Endothelial cell of umbilical vein (primary cell): ENCODE measurements at regions not wholly inside any gene's neighbourhood (a gene's known extent, or its start where the extent isn't known, plus 50 kb on each side); places are given as distances from the start of the nearest gene placed in this dataset.
A peak's percentile ranks its signal among the peaks of the same experiment; 100 is the strongest.

Experiments used
- BruUV-seq: library from RNA; stranded (reverse); fragments of 400-500 nt; replicated peaks from 2 replicates; lab custom pipeline; 2021; lab: Mats Ljungman, UMichigan
- CTCF ChIA-PET: fragments of 300-600, 350-600 bp; sonication (Branson Sonifier 250); formaldehyde crosslinking; loops from one replicate; lab custom pipeline; 2021; ENCODE audit warnings: antibody characterized with exemption, inconsistent platforms; lab: Charles Lee
- POLR2A ChIA-PET: fragments of 300-600, 350-600 bp; sonication (Branson Sonifier 250); formaldehyde crosslinking; loops from one replicate; lab custom pipeline; 2021; ENCODE audit warnings: antibody characterized with exemption, inconsistent platforms; lab: Charles Lee
- DNase-seq: peaks from one replicate; pipeline ENCODE4 v3.0.0-alpha.2; 2011; ENCODE audit warnings: low read depth, low spot score
- FAIRE-seq: peaks from 2 replicates; lab custom pipeline; 2011; peaks lifted over from hg19 to GRCh38; lab: Jason Lieb, UNC
- H2AFZ ChIP-seq: 2 replicates; pipeline ENCODE4 v1.6.0; 2012; ENCODE audit warnings: low read depth, low read length, control low read depth, inconsistent platforms
- H3K27ac ChIP-seq: 2 replicates; pipeline ENCODE4 v1.5.1; 2011; ENCODE audit warnings: low read depth, mild to moderate bottlenecking, control low read depth, low read length, moderate library complexity; ENCODE audit not compliant: insufficient read depth
- H3K27me3 ChIP-seq, 2 experiments: 2 replicates each; pipeline versions ENCODE4 v1.6.0 to v1.6.1; 2011; ENCODE audit warnings: low read length in 2 of 2, mixed read lengths in 1 of 2; ENCODE audit not compliant: control insufficient read depth in 2 of 2, insufficient read depth in 2 of 2
- H3K36me3 ChIP-seq, 2 experiments: 2 replicates in 1 of 2; 3 replicates in 1 of 2; pipeline ENCODE4 v1.5.1; 2011; ENCODE audit warnings: low read length in 2 of 2, mild to moderate bottlenecking in 1 of 2, moderate library complexity in 1 of 2; ENCODE audit not compliant: control insufficient read depth in 2 of 2, insufficient read depth in 2 of 2; ENCODE audit errors: extremely low read depth in 1 of 2
- H3K4me1 ChIP-seq: 3 replicates; pipeline ENCODE4 v1.5.1; 2011; ENCODE audit warnings: mild to moderate bottlenecking, low read length; ENCODE audit not compliant: control insufficient read depth, insufficient read depth; ENCODE audit errors: extremely low read depth
- H3K4me2 ChIP-seq: 2 replicates; pipeline ENCODE4 v1.6.1; 2011; ENCODE audit warnings: low read length, control low read depth, mixed read lengths; ENCODE audit not compliant: insufficient read depth
- H3K4me3 ChIP-seq, 3 experiments: fragments of 200-600 bp in 1 of 3; sonication (generic), shearing (Covaris generic) in 1 of 3; replicated peaks in 1 of 3; 2 replicates each; pipeline ENCODE4 v1.5.1; 2011 to 2016; ENCODE audit warnings: control low read depth in 3 of 3, low read length in 3 of 3, mild to moderate bottlenecking in 2 of 3, inconsistent platforms in 1 of 3, low read depth in 1 of 3, moderate library complexity in 1 of 3; ENCODE audit not compliant: insufficient read depth in 1 of 3
- H3K79me2 ChIP-seq: 2 replicates; pipeline ENCODE4 v1.6.0; 2012; ENCODE audit warnings: low read length, inconsistent platforms; ENCODE audit not compliant: control insufficient read depth, insufficient read depth
- H3K9ac ChIP-seq: replicated peaks from 2 replicates; pipeline ENCODE3; 2011; ENCODE audit warnings: low read length, control low read depth; ENCODE audit not compliant: insufficient read depth; ENCODE audit errors: extremely low read depth
- H3K9me1 ChIP-seq: replicated peaks from 3 replicates; pipeline ENCODE4 v1.6.0; 2011; ENCODE audit warnings: mild to moderate bottlenecking, low read length; ENCODE audit not compliant: control insufficient read depth, insufficient read depth; ENCODE audit errors: extremely low read depth
- H3K9me3 ChIP-seq: replicated peaks from 2 replicates; pipeline ENCODE4 v1.5.1; 2012; ENCODE audit warnings: low read length, inconsistent platforms; ENCODE audit not compliant: control insufficient read depth, insufficient read depth
- H4K20me1 ChIP-seq: replicated peaks from 2 replicates; pipeline ENCODE3; 2011; ENCODE audit warnings: mild to moderate bottlenecking, low read length; ENCODE audit not compliant: control insufficient read depth, insufficient read depth; ENCODE audit errors: extremely low read depth
- CTCF ChIP-seq, 2 donors: IDR thresholded peaks; 1 replicate in 1 of 2; 2 replicates in 1 of 2; pipeline ENCODE4 v1.5.1; 2011; ENCODE audit warnings: low read length in 2 of 2, mild to moderate bottlenecking in 2 of 2, moderate library complexity in 2 of 2, control low read depth in 1 of 2, inconsistent platforms in 1 of 2, low read depth in 1 of 2; ENCODE audit not compliant: insufficient read depth in 1 of 2; ENCODE audit errors: extremely low read depth in 1 of 2
- EZH2 ChIP-seq: IDR thresholded peaks from 2 replicates; pipeline ENCODE4 v1.6.1; 2012; ENCODE audit warnings: borderline replicate concordance, low read depth, mild to moderate bottlenecking, moderate library complexity, low read length, inconsistent platforms; ENCODE audit not compliant: severe bottlenecking
- FOS ChIP-seq: IDR thresholded peaks from 2 replicates; pipeline ENCODE4 v1.6.1; 2011; ENCODE audit warnings: mild to moderate bottlenecking, low read length, moderate library complexity, borderline replicate concordance; ENCODE audit not compliant: insufficient read depth
- GATA2 ChIP-seq: IDR thresholded peaks from 2 replicates; pipeline ENCODE4 v1.7.0; 2011; ENCODE audit warnings: low read depth, mild to moderate bottlenecking, moderate library complexity, mixed read lengths, low read length; ENCODE audit not compliant: insufficient read length, insufficient read depth
- JUN ChIP-seq: IDR thresholded peaks from 2 replicates; pipeline ENCODE4 v1.6.1; 2011; ENCODE audit warnings: borderline replicate concordance, low read depth; ENCODE audit not compliant: insufficient read length, insufficient read depth
- MAX ChIP-seq: IDR thresholded peaks from 2 replicates; pipeline ENCODE4 v1.6.1; 2011; ENCODE audit not compliant: insufficient read depth, insufficient read length
- MYC ChIP-seq: IDR thresholded peaks from one replicate; pipeline ENCODE4 v1.6.1; 2011; ENCODE audit warnings: mild to moderate bottlenecking, low read depth, low read length
- POLR2A ChIP-seq: IDR thresholded peaks from 2 replicates; pipeline ENCODE4 v1.6.1; 2012; ENCODE audit warnings: low read depth, mild to moderate bottlenecking, control low read depth, low read length
- POLR2AphosphoS5 ChIP-seq: IDR thresholded peaks from 2 replicates; pipeline ENCODE4 v1.6.1; 2012; ENCODE audit warnings: low read depth, mild to moderate bottlenecking, control low read depth, low read length, moderate library complexity; ENCODE audit not compliant: insufficient read depth
- dilution Hi-C: fragments of 300-500 bp; cut with MboI; formaldehyde crosslinking; loops from one replicate; pipeline ENCODE4 v1.15.0; 2019; ENCODE audit warnings: low sequenced_read_pairs; ENCODE audit not compliant: extremely low pct_ligation_motif_present
- intact Hi-C: fragments of 100-400 bp; cut with micrococcal nuclease; formaldehyde crosslinking; loops from one replicate; pipeline ENCODE4 v1.10.0; 2022

- no TSS peak for BruUV-seq
- Histone ChIP-seq H3K4me3 (no peak overlapping the region), H3K4me2 (no peak overlapping the region), H3K36me3 (no peaks in the 10 kb centered on the region), H2AFZ (no peak overlapping the region), H3K4me1 (no peaks in the 10 kb centered on the region), H3K9me3 (no peaks in the 10 kb centered on the region), H3K9me1 (no peaks in the 10 kb centered on the region), H4K20me1 (no peaks in the 10 kb centered on the region), H3K27ac (no peak overlapping the region), H3K9ac (no peak overlapping the region), H3K27me3 (no peaks in the 10 kb centered on the region), H3K79me2 (no peaks in the 10 kb centered on the region)
- intact Hi-C loops (no loop called here), dilution Hi-C loops (no loop called here)
- FAIRE-seq = peak; percentile 42
- DNase-seq = no peak
- ChIA-PET CTCF (no interaction called here), POLR2A (no interaction called here)
- TF ChIP-seq CTCF (IDR thresholded peaks at IDR 0.05; ENCODE audit: extremely low read depth in 1 of 2, insufficient read depth in 1 of 2, low read depth in 1 of 2, low read length in 2 of 2) = no peak
Measured at GRCh38 chr10:78991187-78991586, 77.6 kb upstream of the ZMIZ1 start.

- CTCF ChIA-PET = no interaction called here
- no peak overlapping the region for H3K27ac ChIP-seq
- no peaks in the 10 kb centered on the region for H3K36me3 ChIP-seq
- H2AFZ ChIP-seq = no peak overlapping the region
- BruUV-seq = no TSS peak
- dilution Hi-C loops (no loop called here), intact Hi-C loops (no loop called here)
- no peaks in the 10 kb centered on the region for H4K20me1 ChIP-seq
- no peak overlapping the region for H3K4me3 ChIP-seq
- DNase-seq (no peak), FAIRE-seq (no peak)
- no peaks in the 10 kb centered on the region for H3K9me3 ChIP-seq
- POLR2A ChIA-PET = no interaction called here
- TF ChIP-seq CTCF (IDR thresholded peaks at IDR 0.05; ENCODE audit: extremely low read depth in 1 of 2, insufficient read depth in 1 of 2, low read depth in 1 of 2, low read length in 2 of 2) = no peak
- TF ChIP-seq POLR2AphosphoS5 = no peak
- no peak for TF ChIP-seq FOS
- TF ChIP-seq POLR2A = no peak
- no peak for TF ChIP-seq MYC
- TF ChIP-seq MAX = no peak
- no peak for TF ChIP-seq EZH2
- TF ChIP-seq GATA2 = no peak
- TF ChIP-seq JUN = no peak
- no peaks in the 10 kb centered on the region for H3K9me1 ChIP-seq
- no peaks in the 10 kb centered on the region for H3K27me3 ChIP-seq
- no peak overlapping the region for H3K4me2 ChIP-seq
- no peaks in the 10 kb centered on the region for H3K79me2 ChIP-seq
- no peak overlapping the region for H3K9ac ChIP-seq
- H3K4me1 ChIP-seq = no peaks in the 10 kb centered on the region
Measured at GRCh38 chr10:78992333-78992732, 76.4 kb upstream of the ZMIZ1 start.
